Left hindlimb (tissue), 1 donor: ENCODE measurements at regions not wholly inside any gene's neighbourhood (a gene's known extent, or its start where the extent isn't known, plus 50 kb on each side); places are given as distances from the start of the nearest gene placed in this dataset.
"Not testable (repeated sequence)": the region's sequence is repeated elsewhere in the genome, so short reads cannot be mapped to it uniquely, and the experiment has no call there.

ENCODE experiments used
- DNase-seq: peaks from one replicate; pipeline ENCODE4 v3.0.0-alpha.2; 2018

- DNase-seq: no peak
Observed at GRCh38 chr6:4486568-4487315, 289.5 kb upstream of the CDYL start.

- DNase-seq: no peak
Observed at GRCh38 chr6:4485735-4486134, 290.5 kb upstream of the CDYL start.

- no peak for DNase-seq
Observed at GRCh38 chr6:4482461-4482860, 293.7 kb upstream of the CDYL start.

- no peak for DNase-seq
Observed at GRCh38 chr6:4480788-4481735, 295.1 kb upstream of the CDYL start.

GRCh38 chr6:4478098-4478497, 298.1 kb upstream of the CDYL start:
- DNase-seq: no peak

GRCh38 chr6:4474810-4475209, 301.4 kb upstream of the CDYL start:
- DNase-seq: no peak

- no peak for DNase-seq
Observed at GRCh38 chr6:4472969-4473642, 303.1 kb upstream of the CDYL start.

- no peak for DNase-seq
Observed at GRCh38 chr6:4472222-4472621, 304.0 kb upstream of the CDYL start.

- not testable (repeated sequence) for DNase-seq
Observed at GRCh38 chr6:4471515-4471914, 304.7 kb upstream of the CDYL start.

- no peak for DNase-seq
Observed at GRCh38 chr6:4470698-4471210, 305.4 kb upstream of the CDYL start.

- DNase-seq: no peak
Observed at GRCh38 chr6:4466769-4467480, 309.3 kb upstream of the CDYL start.

- no peak for DNase-seq
Observed at GRCh38 chr6:4466261-4466660, 309.9 kb upstream of the CDYL start.

GRCh38 chr6:4464638-4465037, 311.6 kb upstream of the CDYL start:
- DNase-seq: no peak

- no peak for DNase-seq
Observed at GRCh38 chr6:4463236-4463635, 313.0 kb upstream of the CDYL start.

GRCh38 chr6:4460586-4461475, 315.4 kb upstream of the CDYL start:
- DNase-seq: peak; percentile 91

- DNase-seq: no peak
Observed at GRCh38 chr6:4459996-4460395, 316.2 kb upstream of the CDYL start.

GRCh38 chr6:4459032-4459431, 317.2 kb upstream of the CDYL start:
- DNase-seq: no peak

- no peak for DNase-seq
Observed at GRCh38 chr6:4451718-4452117, 316.3 kb upstream of the ECI2 start.

GRCh38 chr6:4451081-4451480, 315.7 kb upstream of the ECI2 start:
- DNase-seq: no peak

GRCh38 chr6:4450237-4450636, 314.9 kb upstream of the ECI2 start:
- DNase-seq: no peak

- DNase-seq: no peak
Observed at GRCh38 chr6:4449409-4449808, 314.0 kb upstream of the ECI2 start.

GRCh38 chr6:4448841-4449240, 313.5 kb upstream of the ECI2 start:
- DNase-seq: no peak
